ENCODE measurements at regions not wholly inside any gene's neighbourhood (a gene's known extent, or its start where the extent isn't known, plus 50 kb on each side); places are given as distances from the start of the nearest gene placed in this dataset.

DNA sequence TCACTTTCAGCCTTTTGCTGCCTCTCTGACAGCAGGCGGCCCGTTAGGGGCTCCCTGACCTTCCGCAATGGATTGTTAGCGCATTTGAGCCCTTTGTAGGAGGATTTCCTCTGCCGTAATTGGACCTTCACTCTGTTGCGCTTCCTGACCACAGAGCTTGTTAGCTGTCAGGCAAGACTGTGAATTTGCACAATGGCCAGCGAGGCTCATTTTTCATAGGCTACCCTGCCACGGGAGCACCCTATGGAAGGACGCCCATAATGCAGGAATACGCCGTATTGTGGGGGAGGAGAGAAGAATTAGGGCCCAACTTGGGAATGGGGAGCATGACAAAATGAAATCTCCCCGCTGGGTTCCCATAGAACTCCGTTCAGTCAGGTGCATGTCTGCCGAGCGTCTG, 205.2 kb upstream of the NLRP1 start:
- no peak overlapping the region for H3K27ac ChIP-seq (ENCODE audit: insufficient read length, low read depth, low read length)
- DNase-seq = peak; percentile 19
- no peak overlapping the region for H3K4me3 Mint-ChIP-seq

More for the DNA sequence above, 205.2 kb upstream of the NLRP1 start:
- H2BK5ac ChIP-seq (ENCODE audit: insufficient read length, low read length) = no peak overlapping the region
- no peak overlapping the region for H2AFZ ChIP-seq (ENCODE audit: low read length)
- no peaks in the 10 kb centered on the region for H3K27me3 ChIP-seq (ENCODE audit: insufficient read depth, low read length)
- Mint-ChIP-seq H3K4me1 (peaks cover 10 to 12% of the 10 kb centered on the region in 2 experiments), H3K9me3 (peaks cover 8 to 11% of the 10 kb centered on the region in 2 experiments), H3K36me3 (ENCODE audit: insufficient read depth in 1 of 3, low read depth in 3 of 3) (peaks cover 6 to 11% (median 9%) of the 10 kb centered on the region in 3 experiments), H3K27ac (no peak overlapping the region), H3K27me3 (ENCODE audit: low read depth) (peaks cover 7% of the 10 kb centered on the region)
- no peak overlapping the region for H3K18ac ChIP-seq (ENCODE audit: insufficient read length, low read depth, low read length)
- H3K9ac ChIP-seq (ENCODE audit: extremely low read depth, insufficient read length, low read length) = no peak overlapping the region
- no peak overlapping the region for H2BK120ac ChIP-seq (ENCODE audit: low read depth, low read length, poor library complexity, severe bottlenecking)
- no peaks in the 10 kb centered on the region for H3K23me2 ChIP-seq (ENCODE audit: insufficient read length, low read depth, low read length, poor library complexity, severe bottlenecking)
- H2BK15ac ChIP-seq (ENCODE audit: low read depth, low read length) = no peak overlapping the region
- H4K8ac ChIP-seq (replicated peaks; ENCODE audit: insufficient read length, low read depth, low read length) = no peak overlapping the region
- H3K79me1 ChIP-seq (ENCODE audit: insufficient read depth, low read depth, low read length, poor library complexity, severe bottlenecking) = no peaks in the 10 kb centered on the region
- no peaks in the 10 kb centered on the region for H3K79me2 ChIP-seq (ENCODE audit: insufficient read depth, low read length)
- WGBS (ENCODE audit: extremely low coverage, insufficient read length, low lambda C conversion rate) = no CpG with 5 or more reads among the region's 15 CpGs
- no peak overlapping the region for H3K23ac ChIP-seq (ENCODE audit: insufficient read length, low read depth, low read length)
- no peak overlapping the region for H2AK5ac ChIP-seq (ENCODE audit: insufficient read length, low read length)
- no peaks in the 10 kb centered on the region for H3K9me3 ChIP-seq (ENCODE audit: control insufficient read depth, low read depth, low read length)
- H3T11ph ChIP-seq (ENCODE audit: low read length) = no peak overlapping the region
- H3K14ac ChIP-seq (ENCODE audit: insufficient read depth, low read length) = no peak overlapping the region
- no peak overlapping the region for H4K91ac ChIP-seq (ENCODE audit: insufficient read length, low read depth, low read length)
- no peaks in the 10 kb centered on the region for H4K20me1 ChIP-seq (ENCODE audit: control insufficient read depth, insufficient read depth, insufficient read length)
- H2BK12ac ChIP-seq (ENCODE audit: insufficient read length, low read depth, low read length) = no peak overlapping the region
- TF ChIP-seq, protein P1, sequence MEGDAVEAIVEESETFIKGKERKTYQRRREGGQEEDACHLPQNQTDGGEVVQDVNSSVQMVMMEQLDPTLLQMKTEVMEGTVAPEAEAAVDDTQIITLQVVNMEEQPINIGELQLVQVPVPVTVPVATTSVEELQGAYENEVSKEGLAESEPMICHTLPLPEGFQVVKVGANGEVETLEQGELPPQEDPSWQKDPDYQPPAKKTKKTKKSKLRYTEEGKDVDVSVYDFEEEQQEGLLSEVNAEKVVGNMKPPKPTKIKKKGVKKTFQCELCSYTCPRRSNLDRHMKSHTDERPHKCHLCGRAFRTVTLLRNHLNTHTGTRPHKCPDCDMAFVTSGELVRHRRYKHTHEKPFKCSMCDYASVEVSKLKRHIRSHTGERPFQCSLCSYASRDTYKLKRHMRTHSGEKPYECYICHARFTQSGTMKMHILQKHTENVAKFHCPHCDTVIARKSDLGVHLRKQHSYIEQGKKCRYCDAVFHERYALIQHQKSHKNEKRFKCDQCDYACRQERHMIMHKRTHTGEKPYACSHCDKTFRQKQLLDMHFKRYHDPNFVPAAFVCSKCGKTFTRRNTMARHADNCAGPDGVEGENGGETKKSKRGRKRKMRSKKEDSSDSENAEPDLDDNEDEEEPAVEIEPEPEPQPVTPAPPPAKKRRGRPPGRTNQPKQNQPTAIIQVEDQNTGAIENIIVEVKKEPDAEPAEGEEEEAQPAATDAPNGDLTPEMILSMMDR (conservative IDR thresholded peaks at IDR 0.05) = no peak
- H3K56ac ChIP-seq (ENCODE audit: insufficient read length, low read depth, low read length) = no peak overlapping the region
- H2BK20ac ChIP-seq (ENCODE audit: low read depth, low read length, poor library complexity, severe bottlenecking) = no peak overlapping the region
- H3K4me1 ChIP-seq (ENCODE audit: insufficient read depth, low read length) = no peaks in the 10 kb centered on the region; the same call in 1 of the 2 replicates
- H4K5ac ChIP-seq (ENCODE audit: insufficient read length, low read depth, low read length) = no peak overlapping the region
- H3K4me2 ChIP-seq (ENCODE audit: insufficient read depth, insufficient read length, low read length) = no peak overlapping the region
- H3K4ac ChIP-seq (ENCODE audit: low read depth, low read length) = no peak overlapping the region
